ENCODE measurements at regions not wholly inside any gene's neighbourhood (a gene's known extent, or its start where the extent isn't known, plus 50 kb on each side); places are given as distances from the start of the nearest gene placed in this dataset.
"Not testable (repeated sequence)": the region's sequence is repeated elsewhere in the genome, so short reads cannot be mapped to it uniquely, and the experiment has no call there.

- DNase-seq (ENCODE audit: low spot score), result no peak
These were observed 108.2 kb upstream of the ADAMTS3 start for GRCh38 chr4:72677265-72677664.

GRCh38 chr4:72671980-72672379, 103.0 kb upstream of the ADAMTS3 start:
- DNase-seq (ENCODE audit: low spot score), result no peak

GRCh38 chr4:72670521-72670920, 101.5 kb upstream of the ADAMTS3 start:
- DNase-seq (ENCODE audit: low spot score), result no peak

GRCh38 chr4:72666910-72667309, 97.9 kb upstream of the ADAMTS3 start:
- DNase-seq (ENCODE audit: low spot score), result no peak

- DNase-seq (ENCODE audit: low spot score), result no peak
These were observed 96.3 kb upstream of the ADAMTS3 start for GRCh38 chr4:72665171-72665968.

- no peak for DNase-seq (ENCODE audit: low spot score)
These were observed 94.8 kb upstream of the ADAMTS3 start for GRCh38 chr4:72663828-72664227.

GRCh38 chr4:72661830-72662229, 92.8 kb upstream of the ADAMTS3 start:
- DNase-seq (ENCODE audit: low spot score), result no peak

- DNase-seq (ENCODE audit: low spot score), result no peak
These were observed 72.6 kb upstream of the ADAMTS3 start for GRCh38 chr4:72641611-72642010.

- not testable (repeated sequence) for DNase-seq (ENCODE audit: low spot score)
These were observed 67.8 kb upstream of the ADAMTS3 start for GRCh38 chr4:72636866-72637265.

- DNase-seq (ENCODE audit: low spot score), result not testable (repeated sequence)
These were observed 66.9 kb upstream of the ADAMTS3 start for GRCh38 chr4:72635931-72636330.

GRCh38 chr4:72632253-72632652, 63.2 kb upstream of the ADAMTS3 start:
- DNase-seq (ENCODE audit: low spot score), result not testable (repeated sequence)

- DNase-seq (ENCODE audit: low spot score), result no peak
These were observed 62.3 kb upstream of the ADAMTS3 start for GRCh38 chr4:72631296-72631695.

- no peak for DNase-seq (ENCODE audit: low spot score)
These were observed 60.5 kb upstream of the ADAMTS3 start for GRCh38 chr4:72629540-72629939.

GRCh38 chr4:72627723-72628122, 58.7 kb upstream of the ADAMTS3 start:
- DNase-seq (ENCODE audit: low spot score), result no peak

Measured in CD4-positive, alpha-beta T cell treated with Interleukin-2 at 100 ng/mL for 4 hours (primary cell).